IMR-90 (cell line): ENCODE measurements at regions not wholly inside any gene's neighbourhood (a gene's known extent, or its start where the extent isn't known, plus 50 kb on each side); places are given as distances from the start of the nearest gene placed in this dataset.

ENCODE experiments used
- CEBPB ChIP-seq: IDR thresholded peaks from 2 replicates; pipeline ENCODE4 v1.6.1; 2012; ENCODE audit warnings: low read depth, low read length, improper control_type of control experiment
- RFX5 ChIP-seq: IDR thresholded peaks from 2 replicates; pipeline ENCODE4 v1.8.0; 2012; ENCODE audit warnings: low read depth, mild to moderate bottlenecking, low read length, moderate library complexity
- TF ChIP-seq, protein P1 (sequence below): conservative IDR thresholded peaks from 2 replicates; pipeline ENCODE4 v1.5.1; 2012; ENCODE audit warnings: mild to moderate bottlenecking, low read depth, low read length, improper control_type of control experiment

GRCh38 chr6:55950071-55950814 is 74.9 kb upstream of the BMP5 start:
- TF ChIP-seq, protein P1, sequence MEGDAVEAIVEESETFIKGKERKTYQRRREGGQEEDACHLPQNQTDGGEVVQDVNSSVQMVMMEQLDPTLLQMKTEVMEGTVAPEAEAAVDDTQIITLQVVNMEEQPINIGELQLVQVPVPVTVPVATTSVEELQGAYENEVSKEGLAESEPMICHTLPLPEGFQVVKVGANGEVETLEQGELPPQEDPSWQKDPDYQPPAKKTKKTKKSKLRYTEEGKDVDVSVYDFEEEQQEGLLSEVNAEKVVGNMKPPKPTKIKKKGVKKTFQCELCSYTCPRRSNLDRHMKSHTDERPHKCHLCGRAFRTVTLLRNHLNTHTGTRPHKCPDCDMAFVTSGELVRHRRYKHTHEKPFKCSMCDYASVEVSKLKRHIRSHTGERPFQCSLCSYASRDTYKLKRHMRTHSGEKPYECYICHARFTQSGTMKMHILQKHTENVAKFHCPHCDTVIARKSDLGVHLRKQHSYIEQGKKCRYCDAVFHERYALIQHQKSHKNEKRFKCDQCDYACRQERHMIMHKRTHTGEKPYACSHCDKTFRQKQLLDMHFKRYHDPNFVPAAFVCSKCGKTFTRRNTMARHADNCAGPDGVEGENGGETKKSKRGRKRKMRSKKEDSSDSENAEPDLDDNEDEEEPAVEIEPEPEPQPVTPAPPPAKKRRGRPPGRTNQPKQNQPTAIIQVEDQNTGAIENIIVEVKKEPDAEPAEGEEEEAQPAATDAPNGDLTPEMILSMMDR: no peak
- TF ChIP-seq CEBPB: no peak
- no peak for TF ChIP-seq RFX5
